CD4-positive, alpha-beta T cell treated with Interleukin-15 for 1 hour (primary cell): ENCODE measurements at regions not wholly inside any gene's neighbourhood (a gene's known extent, or its start where the extent isn't known, plus 50 kb on each side); places are given as distances from the start of the nearest gene placed in this dataset.
"Not testable (repeated sequence)": the region's sequence is repeated elsewhere in the genome, so short reads cannot be mapped to it uniquely, and the experiment has no call there.

Experiments used
- DNase-seq: peaks from one replicate; pipeline ENCODE4 v3.0.0-alpha.2; 2020

DNA sequence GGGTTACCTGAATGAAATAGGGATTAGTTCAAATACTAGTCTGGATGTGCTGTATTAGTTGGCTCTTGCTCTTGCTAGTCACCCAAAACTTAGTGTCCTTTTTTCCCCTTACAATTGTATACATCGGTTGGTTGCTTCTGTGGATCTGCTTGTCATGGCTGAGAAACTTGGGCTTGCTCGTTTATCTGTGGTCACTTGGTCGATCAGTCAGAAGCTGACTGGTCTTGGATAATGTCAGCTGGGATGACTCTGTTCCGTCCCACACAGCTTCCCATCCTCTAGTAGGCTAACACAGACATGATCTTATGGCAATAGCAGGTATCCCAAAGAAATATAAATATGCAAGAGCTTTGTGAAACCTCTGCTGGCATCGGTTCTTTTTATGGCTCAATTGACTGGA, 807.4 kb downstream of the MAT2B start:
- DNase-seq: no peak

DNA sequence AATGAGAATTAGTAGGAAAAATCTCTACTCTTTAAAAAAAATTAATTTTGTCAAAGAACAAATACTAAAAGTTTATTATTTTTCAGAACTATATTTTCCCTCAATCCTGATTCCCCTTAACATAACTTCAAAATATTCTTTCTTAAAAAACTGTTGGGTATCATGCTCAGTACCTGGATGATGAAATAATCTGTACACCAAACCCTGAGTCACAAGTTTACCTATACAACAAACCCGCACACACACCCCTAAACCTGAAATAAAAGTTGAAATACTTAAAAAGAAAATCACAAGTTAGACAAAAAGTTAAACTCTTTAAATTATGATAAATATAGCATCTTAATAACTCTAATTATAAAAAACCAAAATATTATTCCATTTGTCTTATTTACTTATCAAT, 812.3 kb downstream of the MAT2B start:
- DNase-seq: no peak

DNA sequence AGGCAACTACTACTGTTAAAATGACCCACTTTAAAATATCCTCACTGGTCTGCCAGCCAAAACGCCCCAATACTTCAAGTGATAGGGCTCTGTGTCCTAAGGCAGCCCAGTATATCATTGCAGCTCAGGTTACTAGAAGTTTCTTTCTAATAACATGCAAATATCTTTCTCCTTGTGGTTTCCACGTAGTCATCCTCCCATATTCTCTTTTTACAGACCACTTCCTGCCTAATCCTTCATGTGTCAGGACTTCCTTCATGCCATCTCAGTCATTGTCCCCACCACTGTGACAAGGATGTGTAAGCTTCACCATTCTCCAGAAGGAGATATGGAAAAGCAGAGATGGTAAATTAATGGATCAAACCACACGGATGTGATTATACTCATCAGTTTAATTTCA, 813.7 kb downstream of the MAT2B start:
- DNase-seq: no peak

DNA sequence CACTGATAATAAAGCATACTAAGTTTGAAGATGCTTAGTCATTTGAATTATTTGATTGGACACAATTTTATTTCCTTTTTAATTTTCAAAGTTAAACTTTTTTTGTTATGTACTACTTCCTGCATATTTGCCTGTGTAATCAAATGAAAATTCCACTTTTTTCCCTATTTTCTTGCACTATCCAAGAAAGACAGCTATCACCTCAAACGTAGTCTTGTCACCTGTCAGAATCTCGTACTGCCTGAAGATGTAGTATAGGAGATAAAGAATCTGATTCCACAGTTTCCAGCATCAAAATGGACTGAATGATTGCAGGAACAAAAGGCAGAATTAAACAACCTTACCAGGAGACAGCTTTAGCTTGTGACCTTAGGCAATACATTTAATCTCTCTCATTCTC, 818.8 kb downstream of the MAT2B start:
- no peak for DNase-seq

DNA sequence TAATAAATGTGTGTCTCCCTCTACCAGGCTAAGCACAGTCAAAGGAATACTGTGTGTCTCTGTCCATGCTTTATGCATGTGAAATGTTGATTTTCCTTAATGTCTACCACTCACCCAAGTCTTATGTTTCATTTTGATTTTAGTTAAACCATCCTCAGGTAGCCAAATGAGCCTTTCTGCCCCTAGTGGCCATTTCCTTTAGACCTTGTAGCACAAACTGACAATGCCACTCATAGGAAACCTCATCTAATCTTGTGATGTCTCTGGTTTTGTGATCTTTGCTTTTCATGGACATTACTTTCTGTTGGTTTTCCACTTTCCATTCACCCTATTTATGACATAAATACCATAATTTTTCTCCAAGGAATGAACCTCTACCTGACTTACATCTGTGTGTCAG, 820.8 kb downstream of the MAT2B start:
- no peak for DNase-seq

DNA sequence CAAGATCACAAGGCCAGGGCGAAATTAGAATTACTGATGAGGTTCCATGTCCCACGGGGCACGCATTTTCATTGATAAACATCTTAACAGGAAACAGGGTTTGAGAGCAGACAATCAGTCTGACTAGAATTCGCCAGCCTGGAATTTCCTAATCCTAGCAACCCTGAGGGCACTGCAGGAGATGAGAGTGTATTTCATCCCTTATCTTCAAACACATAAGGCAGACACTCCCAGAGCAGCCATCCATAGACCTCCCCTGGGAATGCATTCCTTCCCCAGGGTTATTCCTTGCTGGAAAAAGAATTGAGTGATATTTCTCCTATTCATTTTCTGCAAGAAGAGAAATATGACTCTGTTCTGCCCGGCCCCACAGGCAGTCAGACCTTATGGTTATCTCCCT, 821.7 kb downstream of the MAT2B start:
- DNase-seq: not testable (repeated sequence)

DNA sequence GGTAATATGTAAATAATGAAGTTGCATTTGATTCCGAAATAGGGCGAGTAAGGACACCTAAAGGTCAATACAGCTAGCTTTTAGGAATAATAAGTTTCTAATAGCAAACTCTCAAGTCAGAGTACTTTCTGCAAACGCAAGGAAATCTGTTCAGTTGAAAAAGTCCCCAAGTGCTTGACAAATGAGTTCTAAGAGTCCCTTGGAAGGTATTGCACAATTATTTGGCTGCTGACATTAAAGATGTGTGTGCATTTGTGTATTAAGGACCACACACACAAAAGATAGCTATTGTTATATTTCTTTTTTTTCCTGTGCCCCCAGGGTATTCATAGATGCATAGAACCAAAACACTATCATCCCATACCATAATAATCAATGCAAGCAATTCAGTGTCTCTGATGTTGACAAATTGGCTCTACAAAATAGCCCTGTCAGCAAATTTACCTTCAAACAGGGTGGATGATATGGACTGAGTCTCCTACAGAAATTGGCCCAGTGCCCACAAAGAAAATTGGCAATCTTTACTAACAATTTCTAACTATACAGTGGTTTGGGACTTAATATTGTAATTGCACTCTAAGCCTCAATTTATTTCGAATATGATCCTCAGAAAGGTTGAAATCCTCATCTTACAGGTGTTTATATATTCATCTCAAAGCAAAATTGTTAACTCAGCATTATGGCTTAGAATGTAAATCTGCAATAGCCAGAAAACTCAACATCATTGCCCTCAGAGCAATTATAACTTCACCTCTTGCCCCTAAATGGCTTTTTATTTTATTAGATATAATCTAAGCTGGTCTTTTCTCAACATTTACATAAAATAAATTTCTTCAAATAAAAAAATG, 827.2 kb downstream of the MAT2B start:
- no peak for DNase-seq

DNA sequence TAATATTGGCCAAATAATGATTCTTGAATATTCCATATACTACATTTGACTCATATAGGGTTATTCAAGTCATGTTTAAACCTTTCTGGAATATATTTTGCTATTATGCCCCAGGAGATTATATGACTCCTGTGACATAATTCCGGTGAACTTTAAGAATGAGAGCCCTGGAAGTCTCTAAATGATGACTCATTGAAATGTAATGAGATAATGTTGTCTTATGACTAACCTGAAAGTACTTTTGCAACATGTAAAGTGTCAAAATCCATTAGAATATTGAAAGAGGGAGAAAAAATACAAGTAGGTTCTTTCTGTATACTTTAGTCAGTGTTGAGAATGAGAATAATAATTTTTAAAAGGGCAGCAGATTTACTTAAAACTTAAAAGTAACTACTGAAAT, 830.4 kb downstream of the MAT2B start:
- DNase-seq: no peak

DNA sequence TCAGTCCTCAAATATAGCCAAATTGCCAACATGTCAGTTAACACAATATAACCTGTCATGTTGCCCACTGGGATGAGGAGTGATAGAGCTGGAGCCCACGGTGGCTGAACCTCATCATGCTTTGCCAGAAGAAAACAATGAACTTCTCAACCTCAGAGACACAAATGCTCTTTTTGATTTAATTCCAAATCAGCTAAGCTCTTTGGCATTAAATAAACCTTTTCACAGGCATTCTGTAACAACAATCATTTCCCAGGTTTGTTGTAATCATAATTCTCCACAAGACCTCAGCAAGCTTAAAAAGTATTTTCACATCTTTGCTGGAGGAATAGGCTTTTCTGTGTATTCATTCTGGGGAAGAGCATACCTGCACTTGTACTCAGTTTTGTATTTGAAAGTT, 830.9 kb downstream of the MAT2B start:
- no peak for DNase-seq

DNA sequence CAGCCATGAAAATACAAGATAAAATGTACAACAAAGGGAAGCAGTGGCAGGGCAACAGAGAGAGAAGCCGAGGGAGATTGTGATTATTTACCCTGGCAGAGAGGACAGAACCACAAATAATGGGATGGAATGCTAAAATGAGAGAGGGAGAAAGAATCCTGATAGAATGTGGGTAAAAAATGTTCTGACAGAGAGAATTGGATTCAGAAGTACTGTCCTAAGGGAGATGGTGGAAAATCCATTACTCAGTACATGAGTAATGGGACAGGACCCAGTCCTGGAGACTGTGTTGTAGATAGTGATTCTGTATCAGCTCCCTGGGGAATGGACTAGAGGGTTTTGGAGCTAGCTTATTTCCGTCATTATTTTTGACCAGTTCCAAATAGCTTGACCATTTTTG, 831.5 kb downstream of the MAT2B start:
- no peak for DNase-seq

DNA sequence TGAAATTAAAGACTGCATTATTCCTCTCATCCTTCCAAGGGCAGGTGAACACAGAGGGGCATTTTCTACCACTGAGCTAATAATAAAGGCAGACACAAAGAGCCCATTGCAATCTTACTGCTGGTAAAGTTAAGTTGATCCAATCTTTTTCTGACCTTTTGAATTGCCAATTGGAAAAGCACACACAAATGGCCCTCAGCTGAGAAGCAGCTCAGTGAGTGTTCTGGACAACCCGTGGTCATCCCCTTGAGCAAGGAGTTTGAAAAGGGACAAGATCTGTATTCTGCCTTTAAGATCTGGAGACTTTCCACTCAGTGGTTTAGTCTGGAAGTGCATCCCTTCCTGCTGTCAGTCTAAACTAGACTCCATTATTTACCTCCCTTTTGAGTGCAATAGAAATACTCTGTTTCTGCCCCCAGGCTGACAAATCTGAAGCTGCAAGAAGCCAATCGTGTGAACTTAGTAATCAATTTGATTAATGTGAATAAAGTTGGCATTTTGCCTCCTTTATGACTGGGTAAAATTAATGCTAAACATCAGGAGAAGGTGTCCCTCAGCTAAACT, 835.7 kb downstream of the MAT2B start:
- DNase-seq: no peak

DNA sequence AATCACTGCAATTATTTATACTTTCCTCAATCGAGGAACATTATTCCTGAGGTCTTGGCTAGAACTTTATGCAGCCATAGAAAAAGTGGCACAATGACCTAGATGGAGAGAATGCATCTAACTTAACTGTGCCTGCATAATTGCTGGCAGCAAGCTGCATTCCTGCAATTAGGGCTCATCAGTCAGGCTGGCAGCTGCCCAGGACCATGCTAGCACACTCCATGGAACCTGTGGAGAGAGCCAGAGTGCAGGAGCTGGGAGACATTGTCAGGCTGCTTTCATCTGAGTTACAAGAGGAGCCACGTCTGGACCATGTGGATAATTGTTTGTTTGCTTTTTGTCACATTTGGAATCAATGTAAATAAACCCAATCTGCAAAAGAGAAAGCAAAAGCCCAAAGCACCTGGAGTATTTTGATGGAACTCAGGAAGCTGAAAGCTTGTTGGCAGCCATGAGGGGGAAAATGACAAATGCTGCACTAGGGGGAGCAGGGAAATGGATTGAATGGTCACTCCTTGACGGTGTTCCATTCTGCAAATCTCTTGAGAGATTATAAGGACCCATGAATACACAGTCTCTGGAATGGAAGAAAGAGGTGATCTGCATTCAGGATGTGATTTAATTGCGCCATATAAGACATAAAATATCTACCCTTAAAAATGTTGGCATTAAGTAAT, 839.9 kb downstream of the MAT2B start:
- no peak for DNase-seq

DNA sequence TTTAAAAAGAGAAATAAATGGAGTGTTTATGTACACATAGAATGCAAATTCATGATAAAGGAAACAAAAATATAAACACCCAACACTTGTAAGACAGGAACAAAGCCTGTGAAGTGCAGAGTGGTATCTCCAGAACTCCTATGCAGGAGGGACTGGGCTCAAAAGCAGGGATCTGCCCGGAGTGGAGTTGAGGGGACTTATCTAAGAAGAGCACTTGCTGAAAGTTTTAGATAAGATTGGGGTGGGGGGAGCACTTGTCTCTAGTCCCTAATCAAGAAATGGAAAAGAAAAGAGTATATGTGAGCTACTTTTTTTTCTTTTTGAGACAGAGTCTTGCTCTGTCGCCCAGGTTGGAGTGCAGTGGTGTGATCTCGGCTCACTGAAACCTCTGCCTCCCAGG, 840.4 kb downstream of the MAT2B start:
- no peak for DNase-seq

DNA sequence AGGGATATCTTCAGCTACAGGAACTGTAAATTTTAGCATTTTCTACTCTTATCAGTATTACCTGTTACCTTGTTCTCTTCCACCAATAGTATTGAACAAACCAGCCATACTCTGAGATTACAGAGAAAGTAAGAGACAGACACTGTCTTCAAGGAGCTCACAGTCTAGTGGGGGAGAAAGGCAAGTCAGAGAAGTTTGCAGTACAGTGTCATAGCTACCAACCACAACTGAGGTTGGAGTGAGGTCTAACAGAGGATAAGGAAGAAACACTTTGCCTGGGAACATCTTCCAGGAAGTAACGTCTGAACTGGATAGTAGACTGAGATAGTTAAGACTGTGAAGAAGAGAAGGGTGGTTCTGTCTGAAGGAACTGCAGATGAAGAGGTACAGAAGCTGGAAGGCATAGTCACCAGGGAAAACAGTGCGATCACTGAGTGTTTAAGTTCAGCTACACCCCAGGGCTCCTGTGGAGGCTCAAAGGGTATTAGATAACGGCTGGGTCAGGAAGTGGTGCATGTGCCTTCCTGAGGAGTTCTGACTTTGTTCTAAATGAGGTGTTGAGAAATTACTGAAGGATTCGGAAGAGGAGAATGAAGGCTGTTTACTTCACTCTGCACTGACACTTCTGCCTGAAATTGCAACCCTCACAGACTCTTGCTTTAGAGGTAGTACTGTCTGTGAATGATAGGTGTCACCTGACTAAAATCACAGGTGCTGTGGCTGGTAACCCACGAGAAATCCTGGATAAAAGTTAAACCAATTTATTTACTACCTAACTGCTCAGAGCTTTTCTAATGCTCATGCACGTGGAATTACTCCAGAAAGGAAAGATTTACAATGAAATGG, 841.6 kb downstream of the MAT2B start:
- DNase-seq: no peak

DNA sequence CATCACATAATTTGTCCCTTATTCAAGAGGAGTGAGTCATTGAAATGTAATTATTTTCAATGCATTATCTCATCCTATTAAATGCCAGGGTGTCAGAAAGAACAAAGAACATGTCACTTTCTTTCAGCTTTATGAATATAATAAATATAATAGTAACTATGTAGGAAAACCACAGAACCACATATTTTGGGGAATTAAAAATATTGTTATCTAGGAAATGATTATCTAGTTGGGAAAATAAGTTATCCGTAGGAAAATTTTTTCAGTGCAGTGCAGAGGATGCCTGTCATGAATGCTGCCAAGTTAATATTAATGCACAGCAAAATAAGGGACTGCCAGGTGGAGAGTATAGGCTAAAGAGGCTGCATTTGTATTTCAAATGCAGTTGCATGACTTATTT, 844.8 kb downstream of the MAT2B start:
- DNase-seq: no peak

DNA sequence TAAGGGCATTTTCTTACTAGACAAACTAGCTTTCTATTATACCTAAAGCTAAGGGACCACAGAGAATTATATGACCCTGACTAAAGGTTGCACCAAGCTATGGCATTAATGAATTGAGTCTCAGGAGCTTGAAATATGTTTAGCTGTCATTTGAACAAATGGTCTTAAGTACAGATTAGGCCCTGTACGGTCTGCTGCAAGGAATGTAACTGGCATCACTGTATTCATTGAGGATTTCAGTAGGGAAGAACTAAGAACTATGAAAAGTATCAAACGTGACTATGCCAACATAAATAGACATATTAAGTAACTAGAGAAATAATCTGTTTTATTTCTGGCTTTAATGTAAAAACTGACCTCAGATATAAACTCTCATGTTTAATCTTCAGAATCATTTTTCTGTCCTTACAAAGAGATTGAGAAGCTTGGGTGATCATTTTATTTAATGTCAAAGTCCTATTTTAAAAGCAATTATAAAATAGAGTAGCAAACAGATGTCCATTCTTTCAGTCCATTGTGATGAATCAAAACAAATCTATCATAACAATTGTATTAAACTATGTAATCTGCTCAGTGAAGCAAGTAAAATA, 845.9 kb downstream of the MAT2B start:
- DNase-seq: no peak

DNA sequence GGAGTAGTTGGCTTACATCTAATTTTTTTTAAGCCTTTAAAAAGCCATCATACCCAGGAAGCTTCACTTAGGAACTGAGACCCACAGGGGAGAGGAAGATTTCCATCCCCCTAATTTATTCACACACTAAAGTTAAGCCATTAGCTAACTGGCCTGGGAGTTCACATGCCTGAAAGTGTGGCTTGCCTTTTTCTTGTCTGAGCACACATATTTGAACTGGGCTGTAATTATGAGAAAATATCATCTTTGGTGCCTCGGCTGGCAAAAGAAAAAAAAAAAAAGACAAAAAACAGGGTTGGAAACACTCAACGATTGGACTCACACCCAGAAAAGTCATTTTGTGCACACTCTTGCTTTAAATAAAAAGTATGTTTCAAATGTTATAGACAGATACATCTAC, 847.3 kb downstream of the MAT2B start:
- no peak for DNase-seq

DNA sequence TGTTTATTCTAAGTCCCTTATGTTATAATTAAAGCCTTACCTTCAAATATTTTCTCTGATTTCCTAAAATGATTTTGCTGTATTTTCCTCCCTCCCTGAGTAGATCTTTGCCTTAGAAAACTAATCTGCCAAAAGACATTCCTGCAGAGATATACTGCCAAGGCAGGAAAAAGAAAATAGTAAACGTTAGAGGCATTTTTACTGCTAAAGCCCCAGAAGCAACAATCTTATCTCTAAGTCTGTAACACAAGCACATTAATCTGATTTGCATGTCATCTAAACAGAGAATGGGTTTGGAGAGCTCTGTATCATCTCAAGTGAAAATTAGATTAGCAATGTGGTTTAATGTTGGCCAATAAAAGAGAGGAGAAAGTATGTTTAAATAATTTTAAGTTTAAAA, 847.7 kb downstream of the MAT2B start:
- DNase-seq: no peak

DNA sequence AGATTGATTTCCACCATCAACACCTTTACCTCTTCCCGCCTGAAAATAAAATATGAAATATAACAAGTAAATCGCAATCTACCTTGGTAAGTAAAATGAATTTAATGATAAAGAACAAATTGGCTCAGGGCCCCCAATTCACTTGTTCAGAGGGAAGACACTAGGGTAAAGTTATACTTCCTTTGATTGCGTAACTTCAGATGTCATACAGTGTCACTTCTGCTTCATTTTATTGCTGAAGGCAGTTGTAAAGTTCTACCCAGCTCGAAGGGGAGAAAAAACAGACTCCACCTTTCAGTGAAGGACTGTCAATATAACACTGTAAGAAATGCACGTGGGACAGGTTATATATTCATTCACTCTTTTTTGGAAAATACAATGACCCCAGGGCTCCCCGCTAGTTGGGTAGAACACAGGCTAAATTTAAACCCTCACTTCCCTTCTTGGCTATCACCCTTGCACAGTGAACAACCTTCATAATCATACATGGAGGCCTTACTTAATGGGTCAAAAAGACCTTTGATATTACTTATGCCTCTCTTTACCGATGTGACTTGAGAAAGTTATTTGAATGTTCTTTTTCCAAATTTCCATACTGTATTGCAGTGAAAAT, 848.8 kb downstream of the MAT2B start:
- no peak for DNase-seq

DNA sequence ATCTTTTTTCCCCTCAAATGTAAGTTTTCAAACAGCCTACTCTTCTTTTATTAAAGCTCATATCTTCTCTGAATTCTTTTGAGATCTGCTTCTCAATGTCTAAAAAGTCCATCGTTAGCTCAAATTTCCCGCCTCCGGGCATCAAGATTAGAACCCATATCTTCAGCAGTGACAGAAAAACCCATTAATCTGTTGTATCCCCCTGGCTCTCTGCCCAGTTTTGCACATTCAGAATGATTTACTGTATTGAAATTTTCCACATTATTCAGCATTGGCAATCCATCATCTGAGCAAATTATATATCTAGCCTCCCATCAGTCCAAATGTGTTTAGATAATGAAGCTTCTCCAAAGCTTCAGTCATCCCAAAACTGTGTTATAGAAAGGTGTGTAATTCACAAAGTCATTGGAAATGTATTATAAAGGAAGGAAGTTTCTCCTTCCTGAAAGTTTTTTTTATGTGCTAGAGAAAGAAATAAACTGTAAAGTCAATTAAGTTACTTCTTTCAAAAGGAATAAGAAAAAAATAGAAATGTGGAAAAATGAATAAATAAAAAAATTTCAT, 849.9 kb downstream of the MAT2B start:
- DNase-seq: no peak

DNA sequence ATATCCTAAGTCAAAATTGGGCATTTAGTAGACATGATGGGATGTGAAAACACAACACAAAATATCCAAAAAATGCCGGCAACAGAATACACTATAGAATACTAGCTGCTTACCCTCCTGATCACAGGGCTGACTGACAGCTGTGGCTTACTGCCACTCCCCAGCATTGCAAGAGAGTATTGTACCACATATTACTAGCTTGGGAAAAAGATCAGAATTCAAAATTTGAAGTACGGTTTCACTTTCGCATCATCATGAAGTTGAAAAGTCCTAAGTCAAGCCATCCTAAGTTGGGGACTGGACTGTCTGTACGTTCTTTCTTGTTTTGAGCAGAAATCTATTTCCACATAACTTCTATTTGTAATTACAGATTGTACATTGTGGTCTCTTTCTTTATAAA, 851.4 kb downstream of the MAT2B start:
- DNase-seq: no peak

DNA sequence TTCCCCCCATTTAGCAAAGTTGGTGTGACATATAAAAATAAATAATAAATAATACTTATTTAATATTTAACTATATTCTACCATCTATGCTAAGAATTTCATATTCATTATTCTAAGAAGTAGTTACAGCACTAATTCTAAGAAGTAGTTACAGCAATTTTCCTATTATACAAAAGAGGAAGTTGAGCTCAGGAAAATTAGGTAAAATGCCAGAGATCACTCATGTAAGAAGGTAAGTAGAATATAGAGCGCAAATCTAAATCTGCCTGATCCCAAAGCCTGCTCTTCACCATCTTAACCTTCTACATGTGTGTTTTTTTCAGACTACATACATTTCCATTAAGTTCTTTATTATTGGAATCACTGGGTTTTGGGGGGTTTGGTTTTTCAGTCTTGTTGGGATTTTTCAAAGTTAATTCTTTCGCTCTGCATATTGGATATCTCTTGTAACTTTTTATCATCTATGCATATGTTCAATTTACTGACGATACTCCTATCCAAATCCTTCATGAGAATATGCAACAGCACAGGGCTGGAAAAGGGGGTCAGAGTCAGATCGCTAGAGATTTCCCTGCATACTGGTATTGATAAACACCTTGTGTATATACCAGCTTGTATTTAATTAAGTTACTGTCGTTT, 852.1 kb downstream of the MAT2B start:
- no peak for DNase-seq
